ENCODE measurements at regions not wholly inside any gene's neighbourhood (a gene's known extent, or its start where the extent isn't known, plus 50 kb on each side); places are given as distances from the start of the nearest gene placed in this dataset.

DNA sequence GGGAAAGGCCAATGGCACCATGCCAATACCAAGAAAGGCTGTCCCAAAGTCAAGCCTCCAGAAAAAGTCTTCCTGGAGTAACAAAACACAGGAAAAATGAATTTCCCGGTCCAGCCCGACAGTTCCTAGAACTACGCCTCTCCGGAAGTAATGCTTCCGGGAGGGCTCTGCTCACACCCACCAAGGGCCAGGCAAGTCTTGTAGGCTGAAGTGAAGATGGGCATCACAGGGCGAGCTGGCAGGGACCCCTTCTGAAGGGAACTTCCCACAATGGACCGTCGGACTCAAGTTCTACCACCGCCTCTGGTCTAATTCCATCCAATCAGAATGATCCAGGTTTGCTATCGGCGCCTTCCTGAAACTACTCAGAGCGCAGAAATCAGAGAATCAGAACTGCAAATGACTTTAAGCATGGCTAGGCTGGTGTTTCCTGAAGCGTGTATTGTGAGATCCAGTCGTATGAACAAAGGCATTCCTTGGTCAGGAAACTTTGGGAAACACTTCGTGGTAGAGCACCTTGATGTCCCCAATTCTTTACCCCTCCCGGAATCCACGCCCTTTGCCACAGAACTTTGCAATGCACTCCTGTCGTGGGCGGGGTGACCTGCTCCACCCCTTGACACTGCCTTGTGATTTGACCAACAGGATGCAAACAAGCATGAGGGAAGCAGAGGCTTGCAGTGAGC is 127.8 kb downstream of the BCOR start:
- Mint-ChIP-seq H3K9me3 (peaks cover 74 to 75% of the 10 kb centered on the region in 2 experiments), H3K27me3 (ENCODE audit: low read depth) (peaks cover 21% of the 10 kb centered on the region), H3K36me3 (ENCODE audit: insufficient read depth in 1 of 3, low read depth in 3 of 3) (peaks cover 14 to 18% (median 14%) of the 10 kb centered on the region in 3 experiments), H3K27ac (no peak overlapping the region), H3K4me3 (no peak overlapping the region), H3K4me1 (peaks cover 34 to 41% of the 10 kb centered on the region in 2 experiments)
- no CpG with 5 or more reads among the region's 19 CpGs for WGBS (ENCODE audit: extremely low coverage, insufficient read length, low lambda C conversion rate)
- no peak for DNase-seq
- no peak overlapping the region for H3K23ac ChIP-seq (ENCODE audit: insufficient read length, low read depth, low read length)
- no peak overlapping the region for H2BK15ac ChIP-seq (ENCODE audit: low read depth, low read length)
- no peak overlapping the region for H3K56ac ChIP-seq (ENCODE audit: insufficient read length, low read depth, low read length)
- no peak overlapping the region for H3T11ph ChIP-seq (ENCODE audit: low read length)
- H2BK12ac ChIP-seq (ENCODE audit: insufficient read length, low read depth, low read length), result no peak overlapping the region
- no peak overlapping the region for H4K5ac ChIP-seq (ENCODE audit: insufficient read length, low read depth, low read length)
- no peaks in the 10 kb centered on the region for H3K27me3 ChIP-seq (ENCODE audit: insufficient read depth, low read length)
- H2BK5ac ChIP-seq (ENCODE audit: insufficient read length, low read length), result no peak overlapping the region
- no peaks in the 10 kb centered on the region for H3K9me3 ChIP-seq (ENCODE audit: control insufficient read depth, low read depth, low read length)
- H4K91ac ChIP-seq (ENCODE audit: insufficient read length, low read depth, low read length), result no peak overlapping the region
- no peak overlapping the region for H2AK5ac ChIP-seq (ENCODE audit: insufficient read length, low read length)
- peaks cover 5% of the 10 kb centered on the region for H3K4me1 ChIP-seq (ENCODE audit: insufficient read depth, low read length)
- H3K23me2 ChIP-seq (ENCODE audit: insufficient read length, low read depth, low read length, poor library complexity, severe bottlenecking), result no peaks in the 10 kb centered on the region
- H2AFZ ChIP-seq (ENCODE audit: low read length), result no peak overlapping the region
- H3K4ac ChIP-seq (ENCODE audit: low read depth, low read length), result no peak overlapping the region
- H2BK20ac ChIP-seq (ENCODE audit: low read depth, low read length, poor library complexity, severe bottlenecking), result no peak overlapping the region
- H4K20me1 ChIP-seq (ENCODE audit: control insufficient read depth, insufficient read depth, insufficient read length), result no peaks in the 10 kb centered on the region
- no peak overlapping the region for H3K4me2 ChIP-seq (ENCODE audit: insufficient read depth, insufficient read length, low read length)
- H3K79me1 ChIP-seq (ENCODE audit: insufficient read depth, low read depth, low read length, poor library complexity, severe bottlenecking), result no peaks in the 10 kb centered on the region
- H3K18ac ChIP-seq (ENCODE audit: insufficient read length, low read depth, low read length), result no peak overlapping the region
- H3K14ac ChIP-seq (ENCODE audit: insufficient read depth, low read length), result no peak overlapping the region
- H3K27ac ChIP-seq (ENCODE audit: insufficient read length, low read depth, low read length), result no peak overlapping the region
- TF ChIP-seq, protein P1, sequence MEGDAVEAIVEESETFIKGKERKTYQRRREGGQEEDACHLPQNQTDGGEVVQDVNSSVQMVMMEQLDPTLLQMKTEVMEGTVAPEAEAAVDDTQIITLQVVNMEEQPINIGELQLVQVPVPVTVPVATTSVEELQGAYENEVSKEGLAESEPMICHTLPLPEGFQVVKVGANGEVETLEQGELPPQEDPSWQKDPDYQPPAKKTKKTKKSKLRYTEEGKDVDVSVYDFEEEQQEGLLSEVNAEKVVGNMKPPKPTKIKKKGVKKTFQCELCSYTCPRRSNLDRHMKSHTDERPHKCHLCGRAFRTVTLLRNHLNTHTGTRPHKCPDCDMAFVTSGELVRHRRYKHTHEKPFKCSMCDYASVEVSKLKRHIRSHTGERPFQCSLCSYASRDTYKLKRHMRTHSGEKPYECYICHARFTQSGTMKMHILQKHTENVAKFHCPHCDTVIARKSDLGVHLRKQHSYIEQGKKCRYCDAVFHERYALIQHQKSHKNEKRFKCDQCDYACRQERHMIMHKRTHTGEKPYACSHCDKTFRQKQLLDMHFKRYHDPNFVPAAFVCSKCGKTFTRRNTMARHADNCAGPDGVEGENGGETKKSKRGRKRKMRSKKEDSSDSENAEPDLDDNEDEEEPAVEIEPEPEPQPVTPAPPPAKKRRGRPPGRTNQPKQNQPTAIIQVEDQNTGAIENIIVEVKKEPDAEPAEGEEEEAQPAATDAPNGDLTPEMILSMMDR (conservative IDR thresholded peaks at IDR 0.05), result no peak
- no peak overlapping the region for H2BK120ac ChIP-seq (ENCODE audit: low read depth, low read length, poor library complexity, severe bottlenecking)
- H3K9ac ChIP-seq (ENCODE audit: extremely low read depth, insufficient read length, low read length), result no peak overlapping the region
- H4K8ac ChIP-seq (replicated peaks; ENCODE audit: insufficient read length, low read depth, low read length), result no peak overlapping the region
- H3K79me2 ChIP-seq (ENCODE audit: insufficient read depth, low read length), result no peaks in the 10 kb centered on the region

All from H9 (cell line).